Kidney (tissue), 13 donors: ENCODE measurements at regions not wholly inside any gene's neighbourhood (a gene's known extent, or its start where the extent isn't known, plus 50 kb on each side); places are given as distances from the start of the nearest gene placed in this dataset.

Experiments used
- DNase-seq, 5 donors: peaks; one replicate each; pipeline ENCODE4 v3.0.0-alpha.2; 2013 to 2020
- FAIRE-seq: peaks from 2 replicates; lab custom pipeline; 2012; peaks lifted over from hg19 to GRCh38; lab: Jason Lieb, UNC
- H3K27ac ChIP-seq, 2 donors: one replicate each; pipeline ENCODE4 v1.7.0; 2013; ENCODE audit warnings: low read depth in 2 of 2, low read length in 2 of 2, inconsistent platforms in 1 of 2
- H3K27me3 ChIP-seq: one replicate; pipeline ENCODE4 v1.7.1; 2013; ENCODE audit warnings: low read length, inconsistent platforms; ENCODE audit not compliant: control insufficient read depth, insufficient read depth
- H3K36me3 ChIP-seq, 3 donors: one replicate each; pipeline versions ENCODE4 v1.7.0 to v1.7.1; 2013; ENCODE audit warnings: low read length in 3 of 3, control low read depth in 1 of 3, inconsistent platforms in 1 of 3; ENCODE audit not compliant: insufficient read depth in 3 of 3, control insufficient read depth in 2 of 3
- H3K4me1 ChIP-seq, 3 donors: one replicate each; pipeline versions ENCODE4 v1.7.0 to v1.7.1; 2013; ENCODE audit warnings: low read length in 3 of 3, inconsistent platforms in 1 of 3, low read depth in 1 of 3; ENCODE audit not compliant: control insufficient read depth in 2 of 3, insufficient read depth in 2 of 3
- H3K4me3 ChIP-seq, 3 donors: one replicate each; pipeline versions ENCODE4 v1.7.0 to v1.8.1; 2013; ENCODE audit warnings: low read length in 3 of 3, control low read depth in 1 of 3, inconsistent platforms in 1 of 3
- H3K9ac ChIP-seq, 3 donors: one replicate each; pipeline versions ENCODE4 v1.7.0 to v1.7.1; 2013; ENCODE audit warnings: low read length in 3 of 3, control low read depth in 1 of 3, inconsistent platforms in 1 of 3
- H3K9me3 ChIP-seq, 3 donors: one replicate each; pipeline versions ENCODE4 v1.7.0 to v1.7.1; 2013; ENCODE audit warnings: low read length in 3 of 3, control low read depth in 1 of 3, inconsistent platforms in 1 of 3; ENCODE audit not compliant: control insufficient read depth in 2 of 3, insufficient read depth in 1 of 3
- intact Hi-C: fragments of 100-400 bp; cut with DNase I; formaldehyde crosslinking; loops from one replicate; pipeline ENCODE4 v1.11.1; 2022
- TF ChIP-seq, protein P1 (sequence below): IDR thresholded peaks from 3 replicates; pipeline ENCODE4 v1.5.1; 2012; ENCODE audit warnings: mild to moderate bottlenecking, moderate library complexity, borderline replicate concordance; ENCODE audit not compliant: insufficient read depth; ENCODE audit errors: extremely low read depth
- donor health status: control.
- donor health status: control.
- donor health status: control.
- donor health status: control.
- donor health status: control.
- donor health status: DM: yes; HTN: yes; CAD: no.
- donor health status: Normal renal cell carcinoma (clear cell type).

DNA sequence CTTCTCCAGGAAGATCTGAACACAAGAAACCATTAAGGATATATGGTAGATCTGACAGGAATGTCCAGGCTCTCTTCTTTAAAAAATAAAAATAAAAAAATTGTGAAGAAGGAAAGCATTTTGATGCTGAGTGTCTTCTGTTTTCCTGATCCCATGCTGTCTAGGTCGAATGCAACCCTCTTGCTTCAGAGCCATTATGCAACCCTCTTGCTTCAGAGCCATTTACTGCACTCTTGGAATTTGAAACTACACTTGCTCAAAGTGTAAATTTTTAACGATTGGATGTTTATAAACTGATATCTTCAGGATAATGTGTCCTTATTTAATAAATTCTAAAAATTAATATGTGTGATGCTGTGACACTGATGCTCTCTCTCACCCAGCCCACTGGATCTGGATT lies 505.1 kb downstream of the DNAH5 start:
- H3K9ac ChIP-seq = no peak overlapping the region
- FAIRE-seq (no peak), DNase-seq (no peak)
- H3K4me1 ChIP-seq = no peaks in the 10 kb centered on the region
- H3K27me3 ChIP-seq = no peaks in the 10 kb centered on the region
- intact Hi-C loops = no loop called here
- H3K4me3 ChIP-seq = no peak overlapping the region
- no peaks in the 10 kb centered on the region for H3K36me3 ChIP-seq
- H3K9me3 ChIP-seq = no peaks in the 10 kb centered on the region
- TF ChIP-seq, protein P1, sequence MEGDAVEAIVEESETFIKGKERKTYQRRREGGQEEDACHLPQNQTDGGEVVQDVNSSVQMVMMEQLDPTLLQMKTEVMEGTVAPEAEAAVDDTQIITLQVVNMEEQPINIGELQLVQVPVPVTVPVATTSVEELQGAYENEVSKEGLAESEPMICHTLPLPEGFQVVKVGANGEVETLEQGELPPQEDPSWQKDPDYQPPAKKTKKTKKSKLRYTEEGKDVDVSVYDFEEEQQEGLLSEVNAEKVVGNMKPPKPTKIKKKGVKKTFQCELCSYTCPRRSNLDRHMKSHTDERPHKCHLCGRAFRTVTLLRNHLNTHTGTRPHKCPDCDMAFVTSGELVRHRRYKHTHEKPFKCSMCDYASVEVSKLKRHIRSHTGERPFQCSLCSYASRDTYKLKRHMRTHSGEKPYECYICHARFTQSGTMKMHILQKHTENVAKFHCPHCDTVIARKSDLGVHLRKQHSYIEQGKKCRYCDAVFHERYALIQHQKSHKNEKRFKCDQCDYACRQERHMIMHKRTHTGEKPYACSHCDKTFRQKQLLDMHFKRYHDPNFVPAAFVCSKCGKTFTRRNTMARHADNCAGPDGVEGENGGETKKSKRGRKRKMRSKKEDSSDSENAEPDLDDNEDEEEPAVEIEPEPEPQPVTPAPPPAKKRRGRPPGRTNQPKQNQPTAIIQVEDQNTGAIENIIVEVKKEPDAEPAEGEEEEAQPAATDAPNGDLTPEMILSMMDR = no peak
- H3K27ac ChIP-seq = no peak overlapping the region

DNA sequence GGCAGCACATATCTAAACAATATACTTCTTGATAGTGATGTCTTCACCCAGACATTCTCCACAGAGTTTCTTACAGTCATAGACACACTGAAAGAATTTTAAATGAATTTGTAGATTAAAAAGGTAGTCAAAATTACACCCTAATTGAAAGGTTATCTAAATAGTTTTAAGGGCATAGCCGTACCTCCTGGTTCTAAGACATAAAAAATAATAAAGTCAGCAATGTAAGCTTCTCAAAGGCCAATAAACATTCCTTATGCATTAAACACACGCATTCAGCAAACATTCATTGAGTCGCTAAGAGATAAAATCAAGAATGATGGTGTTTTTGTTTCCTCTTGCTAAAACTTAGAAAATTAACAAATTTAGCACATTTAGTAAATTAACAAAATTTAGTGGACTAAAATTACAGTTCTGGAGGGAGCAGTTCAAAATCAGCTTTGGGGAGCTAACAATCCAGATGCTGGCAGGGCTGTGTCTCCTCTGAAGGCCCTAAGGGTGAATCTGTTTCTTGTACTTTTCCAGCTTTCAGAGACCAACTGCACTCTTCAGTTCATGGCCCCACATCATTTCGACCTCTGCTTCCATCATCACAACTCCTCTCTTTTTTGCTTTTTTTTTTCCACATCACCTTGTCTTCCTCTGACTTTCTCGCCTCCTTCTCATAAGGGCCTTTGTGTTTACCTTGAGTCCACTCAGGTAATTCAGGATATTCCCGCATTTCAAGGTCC lies 516.5 kb downstream of the DNAH5 start:
- no peak for FAIRE-seq
- intact Hi-C loops = no loop called here

GRCh38 chr5:13412040-13412595 lies 532.4 kb downstream of the DNAH5 start:
- H3K4me3 ChIP-seq = no peak overlapping the region
- TF ChIP-seq, protein P1 = no peak
- H3K9ac ChIP-seq = no peak overlapping the region
- H3K36me3 ChIP-seq = no peaks in the 10 kb centered on the region
- no peak overlapping the region for H3K27ac ChIP-seq
- FAIRE-seq (no peak), DNase-seq (no peak)
- H3K27me3 ChIP-seq = no peaks in the 10 kb centered on the region
- intact Hi-C loops = no loop called here
- H3K4me1 ChIP-seq = no peaks in the 10 kb centered on the region
- no peaks in the 10 kb centered on the region for H3K9me3 ChIP-seq

More for the DNA sequence above, 516.5 kb downstream of the DNAH5 start:
- TF ChIP-seq, protein P1 = no peak
- Histone ChIP-seq H3K9me3 (no peaks in the 10 kb centered on the region), H3K27ac (no peak overlapping the region), H3K27me3 (no peaks in the 10 kb centered on the region), H3K9ac (no peak overlapping the region), H3K4me3 (no peak overlapping the region), H3K4me1 (no peaks in the 10 kb centered on the region), H3K36me3 (no peaks in the 10 kb centered on the region)
- no peak for DNase-seq
